ENCODE measurements at regions not wholly inside any gene's neighbourhood (a gene's known extent, or its start where the extent isn't known, plus 50 kb on each side); places are given as distances from the start of the nearest gene placed in this dataset.

DNA sequence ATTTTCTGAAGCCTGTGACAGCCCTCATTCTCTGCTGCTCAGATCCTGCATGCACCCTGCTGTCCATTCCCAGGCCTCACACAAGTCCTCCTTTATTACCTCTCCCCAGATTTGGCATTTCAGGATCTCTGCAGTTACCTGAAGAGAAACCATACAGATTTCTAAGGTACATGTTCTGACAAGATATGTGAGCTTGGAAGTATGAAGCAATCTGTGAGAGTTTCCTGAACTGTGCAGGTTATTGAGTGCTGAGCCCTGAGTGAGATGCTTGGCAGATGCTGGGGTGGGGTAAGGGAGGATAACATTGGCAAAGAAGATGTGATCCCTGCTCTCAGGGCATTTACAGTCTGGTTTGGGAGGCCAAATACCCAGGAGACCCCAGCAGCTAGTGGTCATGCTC, 91.9 kb upstream of the EPCAM start:
- no peak for DNase-seq (ENCODE audit: low spot score)
- TF ChIP-seq, protein P1, sequence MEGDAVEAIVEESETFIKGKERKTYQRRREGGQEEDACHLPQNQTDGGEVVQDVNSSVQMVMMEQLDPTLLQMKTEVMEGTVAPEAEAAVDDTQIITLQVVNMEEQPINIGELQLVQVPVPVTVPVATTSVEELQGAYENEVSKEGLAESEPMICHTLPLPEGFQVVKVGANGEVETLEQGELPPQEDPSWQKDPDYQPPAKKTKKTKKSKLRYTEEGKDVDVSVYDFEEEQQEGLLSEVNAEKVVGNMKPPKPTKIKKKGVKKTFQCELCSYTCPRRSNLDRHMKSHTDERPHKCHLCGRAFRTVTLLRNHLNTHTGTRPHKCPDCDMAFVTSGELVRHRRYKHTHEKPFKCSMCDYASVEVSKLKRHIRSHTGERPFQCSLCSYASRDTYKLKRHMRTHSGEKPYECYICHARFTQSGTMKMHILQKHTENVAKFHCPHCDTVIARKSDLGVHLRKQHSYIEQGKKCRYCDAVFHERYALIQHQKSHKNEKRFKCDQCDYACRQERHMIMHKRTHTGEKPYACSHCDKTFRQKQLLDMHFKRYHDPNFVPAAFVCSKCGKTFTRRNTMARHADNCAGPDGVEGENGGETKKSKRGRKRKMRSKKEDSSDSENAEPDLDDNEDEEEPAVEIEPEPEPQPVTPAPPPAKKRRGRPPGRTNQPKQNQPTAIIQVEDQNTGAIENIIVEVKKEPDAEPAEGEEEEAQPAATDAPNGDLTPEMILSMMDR (IDR thresholded peaks at IDR 0.05; ENCODE audit: extremely low read depth, missing control alignments) = no peak

DNA sequence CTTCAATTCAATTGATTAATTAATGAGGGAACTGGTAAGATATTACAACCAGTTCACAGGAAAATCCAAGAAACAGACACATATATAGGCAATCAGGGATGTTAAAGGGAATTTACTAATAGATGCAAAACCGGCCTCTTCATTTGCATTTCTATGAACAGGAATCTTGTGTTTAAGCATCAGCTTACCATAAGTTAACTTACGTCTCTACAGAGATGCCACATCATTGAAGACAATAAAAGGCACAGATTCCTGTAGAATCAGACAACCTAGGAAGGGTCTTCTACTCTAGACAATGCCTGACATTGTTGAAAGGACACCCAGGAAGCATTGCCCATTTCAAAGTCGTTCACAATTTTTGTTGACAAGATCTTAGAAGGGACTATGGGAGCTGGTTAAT, 93.0 kb upstream of the EPCAM start:
- no peak for DNase-seq (ENCODE audit: low spot score)

DNA sequence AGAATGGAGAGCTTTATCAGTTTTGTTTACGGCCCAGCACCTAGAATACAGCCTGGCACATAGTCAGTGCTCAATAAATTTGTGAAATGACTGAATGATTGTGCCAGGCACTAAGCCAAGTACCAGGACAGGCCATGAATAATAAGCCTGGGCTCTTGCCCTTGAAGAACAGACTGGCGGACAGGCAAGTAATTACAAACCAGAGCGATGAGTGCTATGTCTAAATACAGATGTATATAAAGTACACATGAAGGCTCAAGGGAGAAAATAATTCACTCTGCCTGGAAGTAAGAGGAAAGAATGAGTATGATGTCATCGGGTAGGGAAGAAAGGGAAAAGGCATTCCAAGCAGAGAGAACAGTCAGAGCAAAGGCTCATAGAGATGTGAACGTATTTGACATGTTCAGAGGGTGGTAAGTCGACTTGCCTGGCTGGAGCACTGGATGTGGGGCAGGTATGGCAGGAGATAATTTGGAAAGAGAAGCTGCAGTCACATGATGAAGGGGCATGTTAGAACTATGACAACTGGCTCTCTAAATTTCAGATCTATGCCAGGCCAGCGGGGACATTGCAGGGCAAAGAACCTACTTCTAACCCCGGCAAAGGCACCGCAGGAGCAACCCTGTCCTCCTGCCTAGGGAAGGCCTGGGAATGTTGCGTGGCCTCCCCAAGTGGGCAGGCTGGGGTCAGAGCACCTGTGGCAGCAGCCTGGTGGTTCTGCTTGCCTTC, 94.9 kb upstream of the EPCAM start:
- TF ChIP-seq, protein P1 (IDR thresholded peaks at IDR 0.05; ENCODE audit: extremely low read depth, missing control alignments) = no peak
- DNase-seq (ENCODE audit: low spot score) = no peak

More for the DNA sequence above, 93.0 kb upstream of the EPCAM start:
- TF ChIP-seq, protein P1 (IDR thresholded peaks at IDR 0.05; ENCODE audit: extremely low read depth, missing control alignments) = no peak

DNA sequence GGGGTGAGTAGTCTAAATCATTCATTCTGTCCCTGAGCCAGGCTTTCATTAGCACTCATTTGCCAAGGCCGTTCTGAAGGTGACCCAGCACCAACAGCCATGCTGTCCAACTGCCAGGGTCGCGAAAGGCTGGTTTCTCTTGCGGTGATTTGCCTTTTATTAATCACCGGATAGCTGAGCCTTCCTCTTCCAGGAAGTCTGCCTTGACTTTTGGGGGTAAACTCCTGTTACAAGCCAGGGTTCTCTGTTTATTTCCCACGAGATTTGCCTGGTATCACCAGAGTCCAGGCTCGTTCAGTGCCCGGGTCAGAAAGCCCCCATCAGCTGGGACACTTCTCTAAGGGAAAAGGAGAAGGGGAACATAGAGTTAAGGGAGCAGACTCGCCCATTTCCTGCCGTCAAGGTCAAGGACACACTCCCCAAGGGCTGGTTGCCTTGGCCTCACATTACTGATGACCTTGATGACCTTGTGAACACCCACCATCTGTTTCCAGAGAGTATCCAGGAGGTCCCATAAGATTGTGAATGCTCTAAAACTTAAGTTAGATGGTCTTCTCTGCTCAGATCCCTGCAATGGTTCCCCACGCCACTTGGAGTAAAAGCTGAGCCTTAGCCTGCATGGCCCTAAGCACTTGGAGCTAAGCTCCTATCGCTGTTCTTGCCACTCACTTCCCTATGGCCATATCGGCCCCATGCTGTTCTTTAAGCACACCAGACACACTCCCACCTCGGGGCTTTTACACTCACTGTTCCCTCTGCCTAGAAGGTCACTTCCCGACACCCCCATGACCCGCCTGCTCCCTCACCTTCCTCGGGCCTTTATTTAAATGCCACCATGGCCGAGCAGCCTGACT, 96.0 kb upstream of the EPCAM start:
- TF ChIP-seq, protein P1 (IDR thresholded peaks at IDR 0.05; ENCODE audit: extremely low read depth, missing control alignments) = no peak
- DNase-seq (ENCODE audit: low spot score) = no peak

DNA sequence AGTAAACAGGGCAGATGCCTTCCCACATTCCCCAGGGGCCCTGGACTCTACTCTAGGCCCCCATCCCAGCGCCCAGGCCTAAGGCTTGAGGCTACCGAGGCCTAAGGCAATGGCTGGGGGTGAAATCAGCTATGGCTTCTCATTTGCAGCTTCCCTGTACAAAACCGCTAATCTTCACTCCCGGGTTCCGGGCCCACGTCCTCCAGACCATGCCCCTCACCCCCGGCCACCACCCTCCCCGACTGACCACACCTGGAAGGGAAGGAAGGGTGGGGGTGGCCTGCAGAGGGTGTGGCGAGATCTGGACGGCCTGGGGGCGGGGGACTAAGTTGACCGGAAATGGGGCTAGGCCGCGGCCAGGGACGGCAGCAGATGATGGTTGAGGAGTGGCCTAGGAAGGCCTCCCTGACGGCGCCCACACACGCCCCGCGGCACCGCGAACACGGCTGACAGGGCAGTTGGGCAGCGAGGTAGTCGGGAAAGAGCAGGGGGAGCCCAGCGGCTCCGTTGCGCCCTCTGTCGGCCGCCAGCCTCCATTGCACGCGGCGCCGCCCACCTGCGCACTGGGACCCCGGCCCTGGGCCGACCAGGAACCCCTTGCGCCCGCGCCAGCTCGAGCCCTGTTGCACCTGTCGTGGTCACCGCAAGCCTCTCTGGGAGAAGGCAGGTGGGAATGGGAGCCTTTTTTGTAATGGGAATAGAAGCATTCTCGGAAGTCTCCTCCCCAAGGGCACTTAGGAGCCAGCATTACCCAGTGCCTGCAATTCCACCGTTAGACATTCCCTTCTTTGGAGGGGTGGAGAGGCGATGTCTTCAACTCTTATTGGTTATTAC, 95.9 kb upstream of the CALM2 start:
- TF ChIP-seq, protein P1 (IDR thresholded peaks at IDR 0.05; ENCODE audit: extremely low read depth, missing control alignments) = peak; percentile 82
- peak; percentile 87 for DNase-seq (ENCODE audit: low spot score)

DNA sequence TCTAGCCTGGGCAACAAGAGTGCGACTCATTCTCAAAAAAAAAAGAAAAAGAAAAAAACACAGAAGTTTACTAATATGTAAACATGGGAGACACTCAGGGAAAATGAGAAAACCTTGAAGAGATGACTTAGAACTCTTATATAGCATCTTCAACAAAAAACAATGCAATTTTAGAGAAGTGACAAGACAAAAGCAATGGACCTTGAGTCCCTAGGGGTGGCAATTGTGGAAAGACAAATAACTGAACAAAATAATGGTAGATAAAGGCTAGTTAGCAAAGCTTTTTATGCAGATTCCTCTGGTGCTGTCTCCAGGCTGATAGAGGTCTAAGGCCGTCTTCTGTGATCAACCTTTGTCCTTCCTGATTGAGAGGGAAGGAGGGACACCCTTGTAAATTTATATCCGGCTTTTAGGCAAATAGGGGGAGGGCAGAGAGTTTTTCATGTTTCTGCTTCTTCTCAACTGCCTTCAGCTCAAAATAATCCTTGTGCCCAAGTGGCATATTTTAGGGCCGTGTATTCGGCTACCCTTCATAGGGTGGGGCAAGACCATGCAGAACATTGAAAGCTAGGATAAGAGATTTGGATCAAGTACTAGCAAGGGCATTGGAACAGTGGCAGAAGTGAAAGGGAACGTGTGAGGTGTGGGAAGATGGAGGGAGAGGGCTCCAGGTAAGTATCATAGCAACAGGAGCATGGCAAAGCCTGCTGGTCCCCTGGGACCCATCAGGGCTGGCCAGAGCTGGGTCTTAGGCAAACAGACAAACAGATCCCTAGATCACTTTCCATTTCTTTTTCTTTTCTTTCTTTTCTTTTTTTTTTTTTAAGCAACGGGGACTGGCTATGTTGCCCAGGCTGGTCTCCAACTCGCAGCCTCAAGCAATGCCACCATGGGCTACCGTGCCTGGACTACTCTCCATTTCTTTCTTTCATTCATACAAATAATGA, 95.0 kb upstream of the CALM2 start:
- DNase-seq (ENCODE audit: low spot score) = no peak
- TF ChIP-seq, protein P1 (IDR thresholded peaks at IDR 0.05; ENCODE audit: extremely low read depth, missing control alignments) = no peak

All from GM20000 (cell line).